ENCODE measurements at regions not wholly inside any gene's neighbourhood (a gene's known extent, or its start where the extent isn't known, plus 50 kb on each side); places are given as distances from the start of the nearest gene placed in this dataset.

DNA sequence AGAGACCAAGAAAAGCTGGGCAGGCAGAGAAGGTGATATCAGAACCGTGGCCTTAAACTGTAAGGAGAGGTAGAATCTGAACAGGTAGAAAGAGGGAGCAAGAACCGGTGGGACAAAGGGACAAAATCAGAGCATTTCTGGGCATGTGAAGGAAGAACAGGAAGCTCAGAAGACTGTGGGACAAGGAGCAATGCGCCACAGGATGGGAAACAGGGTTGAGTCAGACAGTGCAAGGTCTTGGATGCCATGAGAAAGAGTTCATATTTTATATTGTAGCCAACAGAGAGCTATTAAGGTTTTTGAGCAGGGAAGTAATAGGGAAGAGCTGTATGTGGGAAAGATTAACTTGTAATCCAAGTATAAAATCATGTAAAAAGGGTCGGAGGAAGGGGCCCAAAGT, 106.4 kb upstream of the UGP2 start:
- Histone ChIP-seq H3K36me3 (ENCODE audit: insufficient read depth, low read length) (no peaks in the 10 kb centered on the region), H3F3A (ENCODE audit: insufficient read depth, low read length, poor library complexity, severe bottlenecking) (no peaks in the 10 kb centered on the region), H3K9me3 (ENCODE audit: low read length) (no peaks in the 10 kb centered on the region), H2AFZ (ENCODE audit: low read depth, low read length) (no peak overlapping the region), H3K4me2 (ENCODE audit: low read length) (no peak overlapping the region), H3K27me3 (ENCODE audit: insufficient read depth, low read depth, low read length) (no peaks in the 10 kb centered on the region), H3K9me2 (ENCODE audit: insufficient read depth, low read length) (no peaks in the 10 kb centered on the region), H4K20me1 (ENCODE audit: insufficient read depth) (no peaks in the 10 kb centered on the region), H3K4me3 (ENCODE audit: low read length) (no peak overlapping the region), H3K79me2 (replicated peaks; ENCODE audit: insufficient read depth, low read length) (no peaks in the 10 kb centered on the region), H3K27ac (ENCODE audit: low read length) (no peak overlapping the region), H3K9ac (ENCODE audit: low read length) (no peak overlapping the region)
- TF ChIP-seq EZH2 (IDR thresholded peaks at IDR 0.05; ENCODE audit: borderline replicate concordance, insufficient read depth, low read length, poor library complexity, severe bottlenecking) (no peak), RAD21 (conservative IDR thresholded peaks at IDR 0.05) (no peak), TAF1 (IDR thresholded peaks at IDR 0.05; ENCODE audit: low read depth) (no peak), EP300 (conservative IDR thresholded peaks at IDR 0.05; ENCODE audit: poor library complexity, severe bottlenecking) (no peak), SMC3 (conservative IDR thresholded peaks at IDR 0.05; ENCODE audit: poor library complexity) (no peak), MXI1 (conservative IDR thresholded peaks at IDR 0.05; ENCODE audit: poor library complexity, severe bottlenecking) (no peak)
- TF ChIP-seq, protein P1, sequence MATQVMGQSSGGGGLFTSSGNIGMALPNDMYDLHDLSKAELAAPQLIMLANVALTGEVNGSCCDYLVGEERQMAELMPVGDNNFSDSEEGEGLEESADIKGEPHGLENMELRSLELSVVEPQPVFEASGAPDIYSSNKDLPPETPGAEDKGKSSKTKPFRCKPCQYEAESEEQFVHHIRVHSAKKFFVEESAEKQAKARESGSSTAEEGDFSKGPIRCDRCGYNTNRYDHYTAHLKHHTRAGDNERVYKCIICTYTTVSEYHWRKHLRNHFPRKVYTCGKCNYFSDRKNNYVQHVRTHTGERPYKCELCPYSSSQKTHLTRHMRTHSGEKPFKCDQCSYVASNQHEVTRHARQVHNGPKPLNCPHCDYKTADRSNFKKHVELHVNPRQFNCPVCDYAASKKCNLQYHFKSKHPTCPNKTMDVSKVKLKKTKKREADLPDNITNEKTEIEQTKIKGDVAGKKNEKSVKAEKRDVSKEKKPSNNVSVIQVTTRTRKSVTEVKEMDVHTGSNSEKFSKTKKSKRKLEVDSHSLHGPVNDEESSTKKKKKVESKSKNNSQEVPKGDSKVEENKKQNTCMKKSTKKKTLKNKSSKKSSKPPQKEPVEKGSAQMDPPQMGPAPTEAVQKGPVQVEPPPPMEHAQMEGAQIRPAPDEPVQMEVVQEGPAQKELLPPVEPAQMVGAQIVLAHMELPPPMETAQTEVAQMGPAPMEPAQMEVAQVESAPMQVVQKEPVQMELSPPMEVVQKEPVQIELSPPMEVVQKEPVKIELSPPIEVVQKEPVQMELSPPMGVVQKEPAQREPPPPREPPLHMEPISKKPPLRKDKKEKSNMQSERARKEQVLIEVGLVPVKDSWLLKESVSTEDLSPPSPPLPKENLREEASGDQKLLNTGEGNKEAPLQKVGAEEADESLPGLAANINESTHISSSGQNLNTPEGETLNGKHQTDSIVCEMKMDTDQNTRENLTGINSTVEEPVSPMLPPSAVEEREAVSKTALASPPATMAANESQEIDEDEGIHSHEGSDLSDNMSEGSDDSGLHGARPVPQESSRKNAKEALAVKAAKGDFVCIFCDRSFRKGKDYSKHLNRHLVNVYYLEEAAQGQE (IDR thresholded peaks at IDR 0.05; ENCODE audit: borderline replicate concordance): no peak

DNA sequence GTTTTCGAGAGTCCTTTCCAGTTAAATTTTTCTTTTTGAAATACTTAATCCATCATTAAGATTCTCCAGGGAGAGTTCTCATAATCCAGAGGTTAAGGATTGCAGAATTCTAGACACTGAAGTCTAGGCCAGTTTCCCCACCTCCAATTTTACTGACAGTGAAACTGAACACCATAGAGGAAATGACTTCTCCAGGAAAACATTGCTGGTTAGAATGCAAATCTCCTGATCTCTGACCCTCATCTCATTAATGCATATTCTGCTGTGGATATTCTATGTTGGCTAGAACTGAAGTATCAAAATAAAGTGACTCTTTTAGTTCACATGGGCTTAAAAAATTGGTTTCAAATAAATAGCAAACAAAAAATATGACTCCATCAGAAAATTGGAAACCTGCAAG, 105.8 kb upstream of the UGP2 start:
- Histone ChIP-seq H3K9me3 (ENCODE audit: low read length) (no peaks in the 10 kb centered on the region), H3K4me2 (ENCODE audit: low read length) (no peak overlapping the region), H3F3A (ENCODE audit: insufficient read depth, low read length, poor library complexity, severe bottlenecking) (no peaks in the 10 kb centered on the region), H4K20me1 (ENCODE audit: insufficient read depth) (no peaks in the 10 kb centered on the region), H3K79me2 (replicated peaks; ENCODE audit: insufficient read depth, low read length) (no peaks in the 10 kb centered on the region), H3K4me3 (ENCODE audit: low read length) (no peak overlapping the region), H3K9me2 (ENCODE audit: insufficient read depth, low read length) (no peaks in the 10 kb centered on the region), H3K36me3 (ENCODE audit: insufficient read depth, low read length) (no peaks in the 10 kb centered on the region), H2AFZ (ENCODE audit: low read depth, low read length) (no peak overlapping the region), H3K9ac (ENCODE audit: low read length) (no peak overlapping the region), H3K27ac (ENCODE audit: low read length) (no peak overlapping the region), H3K27me3 (ENCODE audit: insufficient read depth, low read depth, low read length) (no peaks in the 10 kb centered on the region)
- TF ChIP-seq EP300 (conservative IDR thresholded peaks at IDR 0.05; ENCODE audit: poor library complexity, severe bottlenecking) (no peak), MXI1 (conservative IDR thresholded peaks at IDR 0.05; ENCODE audit: poor library complexity, severe bottlenecking) (no peak), EZH2 (IDR thresholded peaks at IDR 0.05; ENCODE audit: borderline replicate concordance, insufficient read depth, low read length, poor library complexity, severe bottlenecking) (no peak), RAD21 (conservative IDR thresholded peaks at IDR 0.05) (no peak), TAF1 (IDR thresholded peaks at IDR 0.05; ENCODE audit: low read depth) (no peak)
- TF ChIP-seq, protein P1 (IDR thresholded peaks at IDR 0.05; ENCODE audit: borderline replicate concordance): no peak

Measured in neural cell (in vitro differentiated cells).